GM23248 (cell line): ENCODE measurements at regions not wholly inside any gene's neighbourhood (a gene's known extent, or its start where the extent isn't known, plus 50 kb on each side); places are given as distances from the start of the nearest gene placed in this dataset.

ENCODE experiments used
- EZH2 ChIP-seq: fragments of 200-600 bp; sonication (generic); IDR thresholded peaks from 2 replicates; pipeline ENCODE4 v1.6.1; 2018; ENCODE audit warnings: antibody characterized with exemption, mild to moderate bottlenecking; ENCODE audit not compliant: insufficient read depth, poor library complexity, severe bottlenecking
- EZH2phosphoT487 ChIP-seq: fragments of 200-600 bp; sonication (generic); IDR thresholded peaks from 2 replicates; pipeline ENCODE4 v1.6.1; 2018; ENCODE audit warnings: antibody characterized with exemption, moderate library complexity, mild to moderate bottlenecking, low read depth; ENCODE audit not compliant: insufficient read depth

- TF ChIP-seq EZH2 (no peak), EZH2phosphoT487 (no peak)
These were observed 617.7 kb upstream of the ANKRD30A start for GRCh38 chr10:36507715-36508114.
